SK-N-DZ (cell line): ENCODE measurements at regions not wholly inside any gene's neighbourhood (a gene's known extent, or its start where the extent isn't known, plus 50 kb on each side); places are given as distances from the start of the nearest gene placed in this dataset.

Source experiments
- DNase-seq: peaks from one replicate; pipeline ENCODE4 v3.0.0-alpha.2; 2015; ENCODE audit warnings: low spot score

GRCh38 chr12:19947344-19947743 lies 421.0 kb upstream of the PDE3A start:
- DNase-seq = no peak

- peak; percentile 77 for DNase-seq
Observed at GRCh38 chr12:19951664-19952063, 416.7 kb upstream of the PDE3A start.

GRCh38 chr12:19953734-19954133 lies 414.6 kb upstream of the PDE3A start:
- no peak for DNase-seq

- DNase-seq = no peak
Observed at GRCh38 chr12:19954163-19954562, 414.2 kb upstream of the PDE3A start.

GRCh38 chr12:19957308-19958125 lies 410.8 kb upstream of the PDE3A start:
- DNase-seq = peak; percentile 67

- DNase-seq = no peak
Observed at GRCh38 chr12:19958389-19958788, 409.9 kb upstream of the PDE3A start.

GRCh38 chr12:19959353-19959752 lies 409.0 kb upstream of the PDE3A start:
- DNase-seq = no peak

GRCh38 chr12:19960527-19960926 lies 407.8 kb upstream of the PDE3A start:
- no peak for DNase-seq

- peak; percentile 39 for DNase-seq
Observed at GRCh38 chr12:19962192-19962591, 406.1 kb upstream of the PDE3A start.

GRCh38 chr12:19963972-19964371 lies 404.4 kb upstream of the PDE3A start:
- no peak for DNase-seq

GRCh38 chr12:19964549-19964948 lies 403.8 kb upstream of the PDE3A start:
- DNase-seq = no peak

- DNase-seq = peak; percentile 98
Observed at GRCh38 chr12:19965196-19966038, 402.9 kb upstream of the PDE3A start.

GRCh38 chr12:19967001-19967400 lies 401.3 kb upstream of the PDE3A start:
- DNase-seq = no peak

- DNase-seq = no peak
Observed at GRCh38 chr12:19967431-19967830, 400.9 kb upstream of the PDE3A start.

- peak; percentile 88 for DNase-seq
Observed at GRCh38 chr12:19970116-19970515, 398.2 kb upstream of the PDE3A start.

GRCh38 chr12:19970821-19971220 lies 397.5 kb upstream of the PDE3A start:
- DNase-seq = no peak

GRCh38 chr12:19971361-19972280 lies 396.7 kb upstream of the PDE3A start:
- peak; percentile 85 for DNase-seq

- DNase-seq = no peak
Observed at GRCh38 chr12:19972325-19973288, 395.7 kb upstream of the PDE3A start.

GRCh38 chr12:19978193-19978592 lies 390.1 kb upstream of the PDE3A start:
- no peak for DNase-seq

- DNase-seq = no peak
Observed at GRCh38 chr12:19979584-19979983, 388.8 kb upstream of the PDE3A start.
